SW480 (cell line): ENCODE measurements at regions not wholly inside any gene's neighbourhood (a gene's known extent, or its start where the extent isn't known, plus 50 kb on each side); places are given as distances from the start of the nearest gene placed in this dataset.
"Not testable (repeated sequence)": the region's sequence is repeated elsewhere in the genome, so short reads cannot be mapped to it uniquely, and the experiment has no call there.

Source experiments
- DNase-seq: peaks from one replicate; pipeline ENCODE4 v3.0.0-alpha.2; 2016; ENCODE audit warnings: low spot score

- not testable (repeated sequence) for DNase-seq
These were observed 144.7 kb downstream of the LAT start for GRCh38 chr16:29129458-29130038.

DNA sequence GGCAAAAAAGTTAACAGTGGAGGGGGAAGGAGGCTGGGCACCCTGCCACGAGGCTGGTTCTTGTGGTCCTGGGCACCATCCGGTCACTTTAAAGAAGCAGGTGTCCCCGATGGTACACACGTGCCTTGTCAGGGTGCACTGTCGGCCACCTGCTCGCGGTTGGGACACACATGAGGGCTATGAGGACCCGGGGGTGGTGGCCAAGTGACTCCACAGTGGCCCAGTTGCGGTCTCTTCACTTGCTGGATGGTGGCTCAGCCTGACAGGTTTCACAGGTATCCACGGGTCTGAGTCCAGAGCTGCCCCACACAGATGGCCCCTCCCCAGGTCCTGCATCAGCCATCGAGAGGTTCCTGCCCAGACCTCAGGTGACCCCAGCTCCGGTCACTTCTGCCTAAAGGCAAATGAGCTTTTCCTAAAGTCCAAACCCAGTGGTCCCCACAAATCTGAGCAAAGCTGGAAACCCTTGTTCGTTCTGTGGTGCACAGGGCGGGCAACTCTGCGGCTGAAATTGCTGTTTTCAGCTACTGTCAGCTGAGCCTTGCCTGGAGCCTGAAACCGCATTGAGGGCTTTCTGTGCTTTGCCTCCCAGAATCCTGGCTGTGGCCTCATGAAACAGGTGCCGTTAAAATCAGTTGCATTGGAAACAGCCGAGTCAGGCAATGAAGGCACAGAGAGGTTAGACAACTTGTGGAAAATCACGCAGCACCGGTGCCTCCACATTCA lies 144.0 kb downstream of the LAT start:
- not testable (repeated sequence) for DNase-seq

- DNase-seq: not testable (repeated sequence)
These were observed 143.1 kb downstream of the LAT start for GRCh38 chr16:29127806-29128420.

- DNase-seq: no peak
These were observed 141.8 kb downstream of the LAT start for GRCh38 chr16:29126616-29127015.

DNA sequence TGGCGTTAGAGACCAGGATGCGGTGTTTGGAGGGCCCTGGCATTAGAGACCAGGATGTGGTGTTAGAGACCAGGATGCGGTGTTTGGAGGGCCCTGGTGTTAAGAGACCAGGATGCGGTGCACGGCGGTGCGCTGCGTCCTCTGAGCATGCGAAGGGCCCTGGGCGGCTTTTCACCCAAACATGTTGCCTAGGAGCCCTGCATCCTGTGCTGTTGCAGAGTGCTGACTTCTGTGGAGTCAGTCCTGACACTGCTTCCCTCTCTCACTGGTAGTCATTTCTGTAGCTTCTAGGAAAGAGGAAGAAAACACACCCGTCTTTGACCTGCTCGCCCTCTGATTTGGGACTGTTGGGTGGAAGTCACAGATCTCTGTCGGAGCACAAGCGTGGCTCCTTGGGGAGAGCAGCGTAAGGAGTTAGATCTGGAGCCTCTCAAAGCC lies 141.2 kb downstream of the LAT start:
- no peak for DNase-seq

DNA sequence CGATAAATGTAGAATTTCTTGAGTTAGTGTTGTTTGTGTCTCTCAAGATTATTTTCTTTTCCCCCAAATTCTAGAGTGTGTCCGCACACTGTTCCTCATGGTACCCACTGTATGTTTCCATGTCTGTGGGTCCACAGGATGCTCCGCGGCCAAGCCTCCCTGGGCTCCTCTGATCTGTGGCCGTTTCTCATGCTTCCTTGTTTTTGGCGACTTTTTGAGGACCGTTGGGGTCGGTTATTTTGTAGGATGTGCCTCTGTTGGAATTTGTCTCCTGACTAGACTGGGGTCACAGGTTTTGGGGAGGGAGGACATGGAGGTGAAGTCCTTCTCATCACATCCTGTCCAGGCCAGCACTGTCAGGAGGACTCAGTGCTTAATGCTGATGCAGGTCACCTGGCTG lies 140.0 kb downstream of the LAT start:
- no peak for DNase-seq

- not testable (repeated sequence) for DNase-seq
These were observed 139.3 kb downstream of the LAT start for GRCh38 chr16:29124162-29124561.

- DNase-seq: not testable (repeated sequence)
These were observed 135.8 kb downstream of the LAT start for GRCh38 chr16:29120680-29121079.

DNA sequence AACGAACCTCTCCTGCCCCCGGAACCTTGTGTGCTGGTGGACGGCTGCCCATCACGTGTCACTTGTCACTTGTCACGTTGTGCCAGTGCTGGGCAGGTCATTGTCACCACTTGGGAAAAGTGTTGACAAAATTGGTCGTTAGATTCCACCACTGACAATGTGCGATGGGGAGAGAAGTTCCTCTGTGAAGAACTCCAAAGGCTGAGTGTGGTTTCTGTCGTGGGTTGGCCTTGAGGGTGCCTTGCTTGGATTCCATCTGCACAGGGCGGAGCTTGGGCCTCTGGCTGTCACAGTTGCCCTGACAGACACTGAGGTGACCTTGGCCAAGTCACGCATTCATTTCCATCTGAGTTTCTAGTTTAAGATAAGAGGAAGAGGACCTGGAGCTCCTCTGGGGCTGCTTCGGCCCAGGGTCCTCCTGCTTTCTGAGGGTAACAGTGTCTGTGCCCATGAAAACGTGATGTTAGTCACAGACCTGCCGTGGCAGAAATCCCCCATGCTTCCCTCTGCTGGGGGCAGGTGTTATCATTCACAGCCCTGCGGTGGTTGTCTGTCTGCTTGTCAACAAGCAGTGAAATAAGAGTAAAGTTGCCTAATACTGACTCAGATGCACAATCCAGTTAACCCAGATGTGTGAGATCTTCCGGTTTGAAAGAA lies 133.6 kb downstream of the LAT start:
- DNase-seq: not testable (repeated sequence)

DNA sequence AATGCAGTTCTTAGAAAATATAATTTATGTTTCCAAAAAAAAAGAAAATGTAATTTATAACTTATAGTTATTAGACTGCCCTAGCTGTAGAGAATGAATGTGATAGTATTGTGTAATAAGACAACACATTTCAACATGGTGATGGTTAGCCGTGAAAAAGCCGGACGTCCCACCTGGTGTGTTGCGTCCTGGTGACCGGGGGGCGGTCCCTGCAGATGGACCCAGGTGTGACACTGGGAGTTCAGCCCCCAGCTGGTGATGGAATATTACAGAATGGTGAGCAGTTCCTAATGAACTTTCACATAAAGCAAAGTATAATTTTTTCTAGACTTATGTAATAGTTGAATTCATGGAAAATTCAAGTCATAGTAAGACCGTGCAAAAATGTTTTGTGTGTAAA lies 132.8 kb downstream of the LAT start:
- DNase-seq: no peak

DNA sequence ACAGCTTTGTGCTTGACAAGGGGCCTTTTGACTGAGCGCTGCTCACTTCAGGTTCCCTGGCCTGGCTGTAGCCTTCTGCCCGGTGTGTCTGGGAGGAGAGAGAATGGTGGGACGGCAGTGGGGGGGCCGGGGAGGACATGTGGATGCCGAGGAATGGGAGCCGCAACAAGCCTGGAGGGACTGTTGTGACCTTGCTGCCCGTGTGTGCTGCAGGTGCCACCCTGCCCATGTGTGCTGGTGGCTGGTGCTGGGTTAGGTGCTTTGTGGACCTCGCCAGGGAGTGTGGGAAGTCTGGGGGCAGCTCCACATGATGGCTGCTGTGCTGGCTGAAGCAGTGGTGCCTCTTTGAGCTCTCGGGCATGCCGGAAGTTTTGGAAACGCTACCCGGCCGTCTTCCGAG lies 132.1 kb downstream of the LAT start:
- DNase-seq: no peak

DNA sequence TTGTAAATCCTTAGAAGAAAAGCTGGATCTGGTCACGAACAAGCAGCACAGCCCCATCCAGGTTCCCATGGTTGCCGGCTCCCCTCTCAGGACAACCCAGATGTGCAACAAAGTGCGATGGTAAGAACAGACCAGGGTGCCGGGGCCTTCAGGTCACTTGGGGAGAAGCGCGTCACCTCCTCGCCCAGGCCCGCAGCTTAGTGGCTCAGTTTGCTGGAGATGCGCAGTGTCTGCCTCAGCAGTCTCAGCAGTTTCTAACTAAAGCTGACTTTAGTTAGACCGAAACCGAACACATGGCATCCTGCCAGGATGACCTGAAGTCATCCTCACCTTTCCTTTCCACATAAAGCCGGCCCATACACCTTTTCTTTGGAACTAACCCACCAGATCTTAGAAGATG lies 131.4 kb downstream of the LAT start:
- not testable (repeated sequence) for DNase-seq

DNA sequence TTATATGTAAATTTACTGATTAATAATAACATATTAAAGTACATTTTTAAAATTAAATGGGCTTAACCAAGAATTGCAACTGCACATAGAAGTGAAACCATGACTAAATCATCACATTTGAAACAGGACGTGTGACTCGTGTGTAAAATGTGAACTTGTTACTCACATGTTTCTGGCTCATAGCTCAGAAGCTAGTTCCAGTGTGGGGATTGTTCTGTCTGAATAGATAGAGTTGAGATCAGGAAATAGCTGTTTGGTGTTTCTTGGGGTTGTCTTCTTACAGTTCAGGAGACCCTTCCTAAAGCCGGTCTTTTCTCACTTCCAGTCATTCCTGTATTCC lies 130.9 kb downstream of the LAT start:
- not testable (repeated sequence) for DNase-seq

DNA sequence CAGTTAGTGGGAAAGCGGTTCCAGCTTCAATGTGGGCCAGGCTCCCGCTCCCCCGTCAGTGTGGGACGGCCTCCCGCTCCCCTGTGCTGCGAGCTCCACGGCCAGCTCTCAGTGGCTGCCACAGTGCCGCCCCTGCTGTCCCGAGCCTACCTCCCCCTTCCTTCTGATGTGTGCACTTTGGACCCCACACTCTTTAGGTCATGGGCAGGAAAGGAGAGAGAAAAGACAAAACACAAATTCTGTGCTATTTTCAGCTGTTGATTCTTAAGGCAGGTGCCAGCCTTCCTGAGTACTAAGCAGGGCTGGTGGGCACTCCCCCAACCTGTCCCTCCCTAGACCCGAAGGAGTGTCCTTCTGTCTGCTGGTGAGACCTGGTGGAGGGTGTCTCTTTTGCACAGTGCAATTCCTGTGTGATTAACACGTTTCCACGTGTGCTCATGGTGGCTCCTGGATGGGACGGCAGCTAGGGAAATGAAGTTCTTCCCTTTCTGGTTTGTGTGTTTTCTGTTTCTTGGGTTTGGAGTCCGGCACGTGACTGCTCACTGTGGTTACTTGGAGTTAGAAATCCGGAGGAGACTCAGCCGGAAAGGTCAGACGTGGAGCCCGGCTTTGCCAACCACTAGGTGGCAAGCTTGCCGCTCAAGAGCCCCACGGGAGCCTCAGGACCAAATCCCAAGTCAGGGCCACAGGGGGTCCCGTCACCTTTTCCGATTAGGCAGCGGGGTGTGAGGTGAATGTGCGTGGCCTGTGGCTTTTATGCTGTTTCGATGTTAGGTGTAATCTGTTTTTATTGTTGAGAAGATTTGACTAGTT lies 130.3 kb downstream of the LAT start:
- not testable (repeated sequence) for DNase-seq

GRCh38 chr16:29114574-29114973 lies 129.7 kb downstream of the LAT start:
- no peak for DNase-seq

DNA sequence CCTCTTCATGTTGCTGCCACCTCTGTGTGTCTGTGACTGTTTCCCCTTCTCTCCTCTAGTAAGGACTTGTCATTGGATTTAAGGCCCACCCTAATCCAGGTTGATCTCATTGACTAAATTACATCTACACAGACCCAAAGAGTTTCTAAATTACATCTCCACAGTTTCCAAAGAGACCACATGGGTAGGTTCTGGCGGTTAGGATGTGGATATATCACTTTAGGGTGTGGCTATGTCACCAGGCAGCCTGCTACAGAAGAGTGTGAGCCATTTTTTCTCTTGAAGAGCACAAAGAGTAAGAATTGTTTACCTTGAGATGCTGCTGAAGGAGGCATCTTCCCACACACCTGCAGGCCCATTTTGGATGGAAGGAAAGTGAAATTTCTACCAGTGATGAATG lies 128.6 kb downstream of the LAT start:
- DNase-seq: not testable (repeated sequence)

- no peak for DNase-seq
These were observed 128.0 kb downstream of the LAT start for GRCh38 chr16:29112755-29113347.

- not testable (repeated sequence) for DNase-seq
These were observed 127.2 kb downstream of the LAT start for GRCh38 chr16:29111901-29112680.

DNA sequence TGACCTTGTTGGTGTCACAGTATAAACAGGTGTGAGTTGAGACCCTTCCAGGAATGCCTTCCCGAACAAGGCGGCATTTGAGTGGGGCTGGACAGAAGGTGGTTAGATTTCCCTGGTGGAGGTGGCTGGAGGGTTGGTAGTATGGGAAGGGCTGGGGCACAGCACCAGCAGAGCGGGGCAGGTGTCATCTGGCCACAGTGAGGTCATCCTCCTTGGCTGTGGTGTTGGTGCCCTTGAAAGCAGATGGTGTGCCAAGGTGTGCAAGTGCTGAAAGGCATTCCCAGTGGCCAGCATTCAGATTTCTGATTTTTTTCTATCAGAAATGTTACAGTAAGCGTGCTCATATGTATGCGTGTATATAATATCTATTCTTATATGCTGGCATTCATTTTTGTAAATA lies 126.6 kb downstream of the LAT start:
- no peak for DNase-seq

GRCh38 chr16:29108625-29109169 lies 123.8 kb downstream of the LAT start:
- DNase-seq: not testable (repeated sequence)

DNA sequence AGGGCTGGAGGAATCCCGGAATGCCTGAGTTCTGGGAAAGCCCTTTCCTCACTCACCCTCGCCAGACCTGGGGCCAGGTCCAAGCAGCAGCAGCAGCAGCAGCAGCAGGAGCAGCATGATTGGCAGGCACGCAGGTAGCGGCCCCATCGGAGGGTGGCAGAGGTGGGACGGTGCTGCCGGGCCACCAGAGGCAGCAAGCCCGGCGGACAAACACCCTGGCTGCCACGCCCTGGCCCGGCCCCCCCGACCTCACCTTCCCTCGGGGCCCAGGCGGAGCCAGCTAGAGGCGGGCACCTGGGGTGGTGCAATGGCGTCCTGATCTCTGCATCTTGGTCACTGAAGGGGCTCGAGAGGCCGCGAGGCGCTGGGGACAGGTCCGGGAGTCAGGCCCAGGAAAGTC lies 122.4 kb downstream of the LAT start:
- DNase-seq: no peak
